Left lung (tissue), 4 donors: ENCODE measurements at regions not wholly inside any gene's neighbourhood (a gene's known extent, or its start where the extent isn't known, plus 50 kb on each side); places are given as distances from the start of the nearest gene placed in this dataset.

Experiments used
- ATAC-seq: fragments of 200-7000 bp; cut with Tn5 transposase; one replicate; pipeline ENCODE4 v1.9.1; 2020; ENCODE audit warnings: moderate library complexity
- DNase-seq, 4 donors: peaks; one replicate each; pipeline ENCODE4 v3.0.0-alpha.2; 2013 to 2020
- H3K27ac ChIP-seq, 2 donors: fragments of 200-600 bp; sonication (generic) in 1 of 2; one replicate each; pipeline versions ENCODE4 v1.5.0 to v1.8.0; 2020 to 2021
- H3K27me3 ChIP-seq, 2 donors: fragments of 200-600 bp; sonication (generic) in 1 of 2; one replicate each; pipeline versions ENCODE4 v1.5.0 to v1.8.0; 2020 to 2021
- H3K36me3 ChIP-seq, 2 donors: fragments of 200-600 bp; sonication (generic) in 1 of 2; one replicate each; pipeline versions ENCODE4 v1.5.0 to v1.8.0; 2020 to 2021
- H3K4me1 ChIP-seq, 2 donors: fragments of 200-600 bp; one replicate each; pipeline ENCODE4 v1.8.0; 2021
- H3K4me3 ChIP-seq, 2 donors: fragments of 200-600 bp; sonication (generic) in 1 of 2; one replicate each; pipeline versions ENCODE4 v1.5.0 to v1.8.0; 2020 to 2021; ENCODE audit warnings: mild to moderate bottlenecking in 1 of 2
- H3K9me3 ChIP-seq, 2 donors: fragments of 200-600 bp; sonication (generic) in 1 of 2; one replicate each; pipeline versions ENCODE4 v1.5.0 to v1.8.0; 2020 to 2021
- CTCF ChIP-seq, 2 donors: fragments of 200-600 bp; sonication (generic) in 1 of 2; IDR thresholded peaks; one replicate each; pipeline versions ENCODE4 v1.5.0 to v1.8.0; 2021; ENCODE audit warnings: antibody characterized with exemption in 2 of 2
- intact Hi-C, 2 donors: fragments of 100-400 bp; cut with DNase I; formaldehyde crosslinking; loops; one replicate each; pipeline versions ENCODE4 v1.11.2 to v1.14.2; 2022
- donor health status: DM: no; HTN: yes; CAD: no.
- donor health status: DM: no; HTN: no; CAD: no.

GRCh38 chr6:18663011-18663410, 275.9 kb downstream of the RNF144B start:
- Histone ChIP-seq H3K4me3 (no peak overlapping the region), H3K27ac (no peak overlapping the region), H3K27me3 (no peaks in the 10 kb centered on the region), H3K9me3 (peaks cover 0 to 2% of the 10 kb centered on the region in 2 donors), H3K4me1 (no peaks in the 10 kb centered on the region), H3K36me3 (no peaks in the 10 kb centered on the region)
- TF ChIP-seq CTCF (IDR thresholded peaks at IDR 0.05): no peak
- DNase-seq: no peak
- ATAC-seq: no peak
- intact Hi-C loops: no loop called here

GRCh38 chr6:18664401-18664800, 277.3 kb downstream of the RNF144B start:
- H3K9me3 ChIP-seq: peaks cover 0 to 2% of the 10 kb centered on the region in 2 donors
- H3K27me3 ChIP-seq: no peaks in the 10 kb centered on the region
- no peak for TF ChIP-seq CTCF (IDR thresholded peaks at IDR 0.05)
- H3K4me1 ChIP-seq: no peaks in the 10 kb centered on the region
- H3K36me3 ChIP-seq: no peaks in the 10 kb centered on the region
- DNase-seq: no peak
- no peak overlapping the region for H3K4me3 ChIP-seq
- no peak for ATAC-seq
- intact Hi-C loops: no loop called here
- H3K27ac ChIP-seq: no peak overlapping the region

GRCh38 chr6:18667612-18668011, 280.5 kb downstream of the RNF144B start:
- TF ChIP-seq CTCF (IDR thresholded peaks at IDR 0.05): no peak
- Histone ChIP-seq H3K9me3 (no peaks in the 10 kb centered on the region), H3K4me1 (no peaks in the 10 kb centered on the region), H3K27ac (no peak overlapping the region), H3K4me3 (no peak overlapping the region), H3K36me3 (no peaks in the 10 kb centered on the region), H3K27me3 (no peaks in the 10 kb centered on the region)
- DNase-seq: no peak
- no peak for ATAC-seq
- intact Hi-C loops: no loop called here

- no peak for TF ChIP-seq CTCF (IDR thresholded peaks at IDR 0.05)
- intact Hi-C loops: no loop called here
These were observed 281.8 kb downstream of the RNF144B start for GRCh38 chr6:18668994-18669393.

GRCh38 chr6:18672852-18673251, 285.7 kb downstream of the RNF144B start:
- H3K27ac ChIP-seq: no peak overlapping the region
- H3K36me3 ChIP-seq: no peaks in the 10 kb centered on the region
- intact Hi-C loops: no loop called here
- no peaks in the 10 kb centered on the region for H3K4me1 ChIP-seq
- ATAC-seq (no peak), DNase-seq (no peak)
- no peak overlapping the region for H3K4me3 ChIP-seq
- no peak for TF ChIP-seq CTCF (IDR thresholded peaks at IDR 0.05)
- no peaks in the 10 kb centered on the region for H3K27me3 ChIP-seq
- no peaks in the 10 kb centered on the region for H3K9me3 ChIP-seq

More at GRCh38 chr6:18668994-18669393, 281.8 kb downstream of the RNF144B start:
- Histone ChIP-seq H3K27ac (no peak overlapping the region), H3K9me3 (no peaks in the 10 kb centered on the region), H3K4me3 (no peak overlapping the region), H3K27me3 (no peaks in the 10 kb centered on the region), H3K4me1 (no peaks in the 10 kb centered on the region), H3K36me3 (no peaks in the 10 kb centered on the region)
- ATAC-seq: no peak
- DNase-seq: no peak
